ENCODE measurements at regions not wholly inside any gene's neighbourhood (a gene's known extent, or its start where the extent isn't known, plus 50 kb on each side); places are given as distances from the start of the nearest gene placed in this dataset.

GRCh38 chr7:19248681-19249080, 103.5 kb upstream of the FERD3L start:
- TF ChIP-seq POLR2A (IDR thresholded peaks at IDR 0.05) (no peak), CTCF (IDR thresholded peaks at IDR 0.05) (no peak)
- 51 to 74% methylated on average over 2 of the region's 2 CpGs for WGBS, 2 donors
- no peak overlapping the region for H3K4me3 ChIP-seq (ENCODE audit: low read depth, poor library complexity, severe bottlenecking)
- no peak for DNase-seq (ENCODE audit: low spot score in 2 of 2)
- intact Hi-C loops (cut with DNase I; ENCODE audit: low total_unique reads): no loop called here

GRCh38 chr7:19248115-19248514, 102.9 kb upstream of the FERD3L start:
- intact Hi-C loops (cut with DNase I; ENCODE audit: low total_unique reads): no loop called here
- TF ChIP-seq POLR2A (IDR thresholded peaks at IDR 0.05): no peak
- TF ChIP-seq CTCF (IDR thresholded peaks at IDR 0.05): no peak
- 89 to 90% methylated on average over 2 of the region's 2 CpGs for WGBS, 2 donors
- DNase-seq (ENCODE audit: low spot score in 2 of 2): no peak
- H3K4me3 ChIP-seq (ENCODE audit: low read depth, poor library complexity, severe bottlenecking): no peak overlapping the region

GRCh38 chr7:19247017-19247416, 101.8 kb upstream of the FERD3L start:
- no peak overlapping the region for H3K4me3 ChIP-seq (ENCODE audit: low read depth, poor library complexity, severe bottlenecking)
- no peak for DNase-seq (ENCODE audit: low spot score in 2 of 2)
- 95 to 100% methylated on average over 1 of the region's 1 CpG for WGBS, 2 donors
- intact Hi-C loops (cut with DNase I; ENCODE audit: low total_unique reads): no loop called here
- TF ChIP-seq CTCF (IDR thresholded peaks at IDR 0.05): no peak
- TF ChIP-seq POLR2A (IDR thresholded peaks at IDR 0.05): no peak

GRCh38 chr7:19242246-19242645, 97.0 kb upstream of the FERD3L start:
- H3K4me3 ChIP-seq (ENCODE audit: low read depth, poor library complexity, severe bottlenecking): no peak overlapping the region
- TF ChIP-seq POLR2A (IDR thresholded peaks at IDR 0.05): no peak
- TF ChIP-seq CTCF (IDR thresholded peaks at IDR 0.05): no peak
- WGBS, 2 donors: 78 to 86% methylated on average over 2 of the region's 2 CpGs
- intact Hi-C loops (cut with DNase I; ENCODE audit: low total_unique reads): no loop called here
- no peak for DNase-seq (ENCODE audit: low spot score in 2 of 2)

- TF ChIP-seq CTCF (IDR thresholded peaks at IDR 0.05): no peak
- no peak for TF ChIP-seq POLR2A (IDR thresholded peaks at IDR 0.05)
- 80 to 85% methylated on average over 3 of the region's 3 CpGs for WGBS, 2 donors
- no peak for DNase-seq (ENCODE audit: low spot score in 2 of 2)
- intact Hi-C loops (cut with DNase I; ENCODE audit: low total_unique reads): no loop called here
- H3K4me3 ChIP-seq (ENCODE audit: low read depth, poor library complexity, severe bottlenecking): no peak overlapping the region
Observed at GRCh38 chr7:19239951-19240350, 94.7 kb upstream of the FERD3L start.

GRCh38 chr7:19235680-19236079, 90.5 kb upstream of the FERD3L start:
- no peak overlapping the region for H3K4me3 ChIP-seq (ENCODE audit: low read depth, poor library complexity, severe bottlenecking)
- DNase-seq (ENCODE audit: low spot score in 2 of 2): no peak
- intact Hi-C loops (cut with DNase I; ENCODE audit: low total_unique reads): no loop called here
- no peak for TF ChIP-seq POLR2A (IDR thresholded peaks at IDR 0.05)
- no peak for TF ChIP-seq CTCF (IDR thresholded peaks at IDR 0.05)
- WGBS, 2 donors: 54 to 75% methylated on average over 5 of the region's 5 CpGs
